OCI-LY3 (cell line): ENCODE measurements at regions not wholly inside any gene's neighbourhood (a gene's known extent, or its start where the extent isn't known, plus 50 kb on each side); places are given as distances from the start of the nearest gene placed in this dataset.

Experiments used
- EZH2phosphoT487 ChIP-seq: fragments of 200-600 bp; shearing (Covaris generic); IDR thresholded peaks from 2 replicates; pipeline ENCODE4 v1.6.1; 2018; ENCODE audit warnings: antibody characterized with exemption, mixed run types, low read depth
- TF ChIP-seq, protein P1 (sequence below): fragments of 200-600, 300-600 bp; sonication (generic); IDR thresholded peaks from 2 replicates; pipeline ENCODE4 v1.5.1; 2014; ENCODE audit warnings: antibody characterized with exemption, low read length, low read depth

DNA sequence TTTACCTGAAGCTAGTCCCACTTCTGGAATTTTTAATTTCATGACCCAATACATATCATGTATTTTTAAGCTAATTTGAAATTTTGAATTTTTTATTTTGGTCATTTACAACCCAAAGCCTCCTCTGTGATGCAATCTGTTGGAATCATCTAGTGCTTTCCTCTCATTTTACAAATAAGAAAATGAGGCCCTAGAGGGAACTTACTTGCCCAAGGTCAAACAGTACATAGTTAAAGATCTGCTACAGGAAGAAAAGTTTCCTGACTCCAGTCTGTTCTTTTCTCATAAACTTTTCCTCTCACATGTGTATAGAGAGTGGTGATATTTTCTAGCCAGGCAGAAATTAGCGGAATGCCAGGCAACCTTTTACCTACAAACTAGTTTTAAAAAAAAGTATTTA lies 59.3 kb upstream of the DPT start:
- TF ChIP-seq, protein P1, sequence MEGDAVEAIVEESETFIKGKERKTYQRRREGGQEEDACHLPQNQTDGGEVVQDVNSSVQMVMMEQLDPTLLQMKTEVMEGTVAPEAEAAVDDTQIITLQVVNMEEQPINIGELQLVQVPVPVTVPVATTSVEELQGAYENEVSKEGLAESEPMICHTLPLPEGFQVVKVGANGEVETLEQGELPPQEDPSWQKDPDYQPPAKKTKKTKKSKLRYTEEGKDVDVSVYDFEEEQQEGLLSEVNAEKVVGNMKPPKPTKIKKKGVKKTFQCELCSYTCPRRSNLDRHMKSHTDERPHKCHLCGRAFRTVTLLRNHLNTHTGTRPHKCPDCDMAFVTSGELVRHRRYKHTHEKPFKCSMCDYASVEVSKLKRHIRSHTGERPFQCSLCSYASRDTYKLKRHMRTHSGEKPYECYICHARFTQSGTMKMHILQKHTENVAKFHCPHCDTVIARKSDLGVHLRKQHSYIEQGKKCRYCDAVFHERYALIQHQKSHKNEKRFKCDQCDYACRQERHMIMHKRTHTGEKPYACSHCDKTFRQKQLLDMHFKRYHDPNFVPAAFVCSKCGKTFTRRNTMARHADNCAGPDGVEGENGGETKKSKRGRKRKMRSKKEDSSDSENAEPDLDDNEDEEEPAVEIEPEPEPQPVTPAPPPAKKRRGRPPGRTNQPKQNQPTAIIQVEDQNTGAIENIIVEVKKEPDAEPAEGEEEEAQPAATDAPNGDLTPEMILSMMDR: no peak
- no peak for TF ChIP-seq EZH2phosphoT487
